ENCODE measurements at regions not wholly inside any gene's neighbourhood (a gene's known extent, or its start where the extent isn't known, plus 50 kb on each side); places are given as distances from the start of the nearest gene placed in this dataset.

GRCh38 chr13:67664502-67664901 lies 434.4 kb upstream of the PCDH9 start:
- no peak for TF ChIP-seq CTCF (IDR thresholded peaks at IDR 0.05; ENCODE audit: insufficient read depth, low read length, poor library complexity, severe bottlenecking)

GRCh38 chr13:67662997-67663396 lies 432.9 kb upstream of the PCDH9 start:
- Histone ChIP-seq H3K36me3 (ENCODE audit: control insufficient read depth, insufficient read depth, low read length) (no peaks in the 10 kb centered on the region), H3K4me3 (ENCODE audit: low read depth, low read length) (no peak overlapping the region), H3K27me3 (ENCODE audit: control insufficient read depth, insufficient read depth, low read length) (no peaks in the 10 kb centered on the region)
- DNase-seq (ENCODE audit: low read depth): no peak
- no peak for TF ChIP-seq CTCF (IDR thresholded peaks at IDR 0.05; ENCODE audit: insufficient read depth, low read length, poor library complexity, severe bottlenecking)

More at GRCh38 chr13:67664502-67664901, 434.4 kb upstream of the PCDH9 start:
- Histone ChIP-seq H3K36me3 (ENCODE audit: control insufficient read depth, insufficient read depth, low read length) (no peaks in the 10 kb centered on the region), H3K4me3 (ENCODE audit: low read depth, low read length) (no peak overlapping the region), H3K27me3 (ENCODE audit: control insufficient read depth, insufficient read depth, low read length) (no peaks in the 10 kb centered on the region)
- DNase-seq (ENCODE audit: low read depth): no peak

GRCh38 chr13:67652887-67653286 lies 422.8 kb upstream of the PCDH9 start:
- H3K36me3 ChIP-seq (ENCODE audit: control insufficient read depth, insufficient read depth, low read length): no peaks in the 10 kb centered on the region
- no peaks in the 10 kb centered on the region for H3K27me3 ChIP-seq (ENCODE audit: control insufficient read depth, insufficient read depth, low read length)
- TF ChIP-seq CTCF (IDR thresholded peaks at IDR 0.05; ENCODE audit: insufficient read depth, low read length, poor library complexity, severe bottlenecking): no peak
- no peak overlapping the region for H3K4me3 ChIP-seq (ENCODE audit: low read depth, low read length)
- DNase-seq (ENCODE audit: low read depth): no peak

GRCh38 chr13:67651908-67652465 lies 421.9 kb upstream of the PCDH9 start:
- H3K27me3 ChIP-seq (ENCODE audit: control insufficient read depth, insufficient read depth, low read length): no peaks in the 10 kb centered on the region
- no peak for DNase-seq (ENCODE audit: low read depth)
- H3K36me3 ChIP-seq (ENCODE audit: control insufficient read depth, insufficient read depth, low read length): no peaks in the 10 kb centered on the region
- H3K4me3 ChIP-seq (ENCODE audit: low read depth, low read length): no peak overlapping the region
- no peak for TF ChIP-seq CTCF (IDR thresholded peaks at IDR 0.05; ENCODE audit: insufficient read depth, low read length, poor library complexity, severe bottlenecking)

GRCh38 chr13:67650471-67650870 lies 420.3 kb upstream of the PCDH9 start:
- Histone ChIP-seq H3K27me3 (ENCODE audit: control insufficient read depth, insufficient read depth, low read length) (no peaks in the 10 kb centered on the region), H3K4me3 (ENCODE audit: low read depth, low read length) (no peak overlapping the region), H3K36me3 (ENCODE audit: control insufficient read depth, insufficient read depth, low read length) (no peaks in the 10 kb centered on the region)
- no peak for DNase-seq (ENCODE audit: low read depth)
- TF ChIP-seq CTCF (IDR thresholded peaks at IDR 0.05; ENCODE audit: insufficient read depth, low read length, poor library complexity, severe bottlenecking): no peak

GRCh38 chr13:67645874-67646467 lies 415.8 kb upstream of the PCDH9 start:
- Histone ChIP-seq H3K36me3 (ENCODE audit: control insufficient read depth, insufficient read depth, low read length) (no peaks in the 10 kb centered on the region), H3K27me3 (ENCODE audit: control insufficient read depth, insufficient read depth, low read length) (no peaks in the 10 kb centered on the region), H3K4me3 (ENCODE audit: low read depth, low read length) (no peak overlapping the region)
- DNase-seq (ENCODE audit: low read depth): no peak
- TF ChIP-seq CTCF (IDR thresholded peaks at IDR 0.05; ENCODE audit: insufficient read depth, low read length, poor library complexity, severe bottlenecking): no peak
